Nephron (organoid): ENCODE measurements at regions not wholly inside any gene's neighbourhood (a gene's known extent, or its start where the extent isn't known, plus 50 kb on each side); places are given as distances from the start of the nearest gene placed in this dataset.

Experiments
- H3K27ac Mint-ChIP-seq, 3 experiments: 2 replicates each; pipeline ENCODE4 v1.8.0; 2020; ENCODE audit warnings: mixed read lengths in 3 of 3, mild to moderate bottlenecking in 2 of 3, moderate library complexity in 1 of 3
- H3K27me3 Mint-ChIP-seq: 2 replicates; pipeline ENCODE4 v1.8.0; 2021; ENCODE audit warnings: low read depth, mild to moderate bottlenecking, moderate library complexity, mixed read lengths
- H3K36me3 Mint-ChIP-seq: 2 replicates; pipeline ENCODE4 v1.8.0; 2020; ENCODE audit warnings: low read depth, mixed read lengths
- H3K4me1 Mint-ChIP-seq: 2 replicates; pipeline ENCODE4 v1.8.0; 2020; ENCODE audit warnings: mixed read lengths
- H3K4me3 Mint-ChIP-seq, 3 experiments: 2 replicates each; pipeline ENCODE4 v1.8.0; 2020; ENCODE audit warnings: mild to moderate bottlenecking in 3 of 3, mixed read lengths in 3 of 3, moderate library complexity in 2 of 3
- H3K9me3 Mint-ChIP-seq: 2 replicates; pipeline ENCODE4 v1.8.0; 2020; ENCODE audit warnings: mixed read lengths
- TF ChIP-seq, protein P1 (sequence below), 3 experiments: fragments of 200-600 bp; sonication (generic); IDR thresholded peaks; one replicate each; pipeline ENCODE4 v1.5.0; 2021; ENCODE audit warnings: antibody characterized with exemption in 3 of 3; ENCODE audit not compliant: unreplicated experiment in 3 of 3

DNA sequence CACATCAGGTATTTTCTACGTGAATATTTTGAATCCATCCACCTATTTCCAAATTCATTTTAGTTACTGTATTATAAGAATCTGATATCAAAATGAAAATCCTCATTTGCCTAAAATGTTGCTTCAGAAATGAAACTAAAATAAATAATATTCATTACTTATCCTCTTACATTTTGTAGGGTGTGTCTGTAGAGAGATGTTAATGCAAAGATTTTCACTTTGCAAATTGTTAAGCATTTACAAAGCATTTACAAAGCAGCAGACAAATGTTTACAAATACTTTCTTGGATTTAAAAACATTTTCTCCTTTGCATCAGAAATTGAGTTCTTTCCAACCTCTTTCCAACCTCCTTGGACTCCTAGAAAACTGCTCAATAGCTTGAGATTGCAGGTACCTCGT lies 360.0 kb upstream of the DCN start:
- TF ChIP-seq, protein P1, sequence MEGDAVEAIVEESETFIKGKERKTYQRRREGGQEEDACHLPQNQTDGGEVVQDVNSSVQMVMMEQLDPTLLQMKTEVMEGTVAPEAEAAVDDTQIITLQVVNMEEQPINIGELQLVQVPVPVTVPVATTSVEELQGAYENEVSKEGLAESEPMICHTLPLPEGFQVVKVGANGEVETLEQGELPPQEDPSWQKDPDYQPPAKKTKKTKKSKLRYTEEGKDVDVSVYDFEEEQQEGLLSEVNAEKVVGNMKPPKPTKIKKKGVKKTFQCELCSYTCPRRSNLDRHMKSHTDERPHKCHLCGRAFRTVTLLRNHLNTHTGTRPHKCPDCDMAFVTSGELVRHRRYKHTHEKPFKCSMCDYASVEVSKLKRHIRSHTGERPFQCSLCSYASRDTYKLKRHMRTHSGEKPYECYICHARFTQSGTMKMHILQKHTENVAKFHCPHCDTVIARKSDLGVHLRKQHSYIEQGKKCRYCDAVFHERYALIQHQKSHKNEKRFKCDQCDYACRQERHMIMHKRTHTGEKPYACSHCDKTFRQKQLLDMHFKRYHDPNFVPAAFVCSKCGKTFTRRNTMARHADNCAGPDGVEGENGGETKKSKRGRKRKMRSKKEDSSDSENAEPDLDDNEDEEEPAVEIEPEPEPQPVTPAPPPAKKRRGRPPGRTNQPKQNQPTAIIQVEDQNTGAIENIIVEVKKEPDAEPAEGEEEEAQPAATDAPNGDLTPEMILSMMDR (IDR thresholded peaks at IDR 0.05; ENCODE audit: unreplicated experiment in 3 of 3) = no peak
- Mint-ChIP-seq H3K4me1 (no peaks in the 10 kb centered on the region), H3K4me3 (no peak overlapping the region), H3K27me3 (no peaks in the 10 kb centered on the region), H3K27ac (no peak overlapping the region), H3K9me3 (peaks cover 18% of the 10 kb centered on the region), H3K36me3 (no peaks in the 10 kb centered on the region)

DNA sequence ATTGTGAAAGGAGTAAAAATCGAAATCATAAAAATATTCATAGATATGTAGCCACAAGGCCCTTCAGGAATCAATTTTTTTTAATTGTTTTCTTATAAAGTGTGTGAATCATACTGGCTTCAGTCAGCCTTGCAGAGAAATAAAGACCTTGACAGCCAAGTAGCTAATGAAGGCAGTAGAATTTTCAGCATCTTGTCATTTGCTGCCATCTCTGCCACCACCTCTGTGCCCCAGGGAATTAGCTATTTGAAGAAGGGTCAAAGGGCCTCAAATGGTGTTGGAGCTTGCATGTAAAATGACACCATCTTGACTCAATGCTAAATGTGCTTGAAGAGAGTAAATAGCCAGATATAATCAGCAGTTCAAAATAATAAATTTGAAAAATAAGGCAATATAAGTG lies 359.4 kb upstream of the DCN start:
- no peaks in the 10 kb centered on the region for H3K36me3 Mint-ChIP-seq
- no peaks in the 10 kb centered on the region for H3K4me1 Mint-ChIP-seq
- TF ChIP-seq, protein P1 (IDR thresholded peaks at IDR 0.05; ENCODE audit: unreplicated experiment in 3 of 3) = no peak
- no peak overlapping the region for H3K4me3 Mint-ChIP-seq
- peaks cover 15% of the 10 kb centered on the region for H3K9me3 Mint-ChIP-seq
- no peak overlapping the region for H3K27ac Mint-ChIP-seq
- no peaks in the 10 kb centered on the region for H3K27me3 Mint-ChIP-seq

DNA sequence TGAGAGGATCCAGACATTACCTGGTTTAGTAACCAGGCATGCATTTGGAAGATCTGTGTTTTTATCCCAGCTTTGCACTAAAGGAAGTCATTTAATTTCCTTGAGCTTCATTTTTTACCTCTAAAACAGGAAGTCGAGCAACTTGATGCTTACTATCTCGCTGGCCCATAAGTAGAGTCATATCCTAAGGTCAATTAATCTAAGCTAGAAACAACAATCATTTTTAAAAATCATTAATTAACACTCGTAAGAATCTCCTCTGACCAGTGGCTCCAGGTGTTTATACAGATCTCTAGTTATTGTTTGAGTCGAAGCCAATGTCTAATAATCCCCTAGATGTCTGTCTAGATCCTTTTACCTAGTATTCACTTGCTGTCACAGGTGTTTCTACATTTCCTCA lies 355.8 kb upstream of the DCN start:
- Mint-ChIP-seq H3K9me3 (peaks cover 17% of the 10 kb centered on the region), H3K27ac (no peak overlapping the region), H3K36me3 (no peaks in the 10 kb centered on the region), H3K27me3 (no peaks in the 10 kb centered on the region), H3K4me3 (no peak overlapping the region), H3K4me1 (no peaks in the 10 kb centered on the region)
- TF ChIP-seq, protein P1 (IDR thresholded peaks at IDR 0.05; ENCODE audit: unreplicated experiment in 3 of 3) = no peak

DNA sequence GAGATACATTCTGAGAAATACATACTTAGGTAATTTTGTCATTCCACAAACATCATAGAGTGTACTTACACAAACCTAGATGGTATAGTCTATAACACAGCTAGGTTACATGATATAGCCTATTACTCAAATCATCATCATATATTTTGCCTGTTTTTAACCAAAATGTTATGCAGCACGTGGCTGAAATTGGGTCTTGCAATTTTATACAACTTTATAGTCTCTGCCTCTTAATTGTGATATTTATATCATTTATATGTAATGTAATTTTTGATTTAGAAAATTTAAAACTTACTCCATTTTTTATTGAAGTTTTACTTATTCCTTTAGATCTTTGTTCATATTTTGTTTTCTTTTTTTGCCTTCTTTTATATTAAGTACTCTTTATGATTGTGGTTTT lies 350.7 kb upstream of the DCN start:
- no peaks in the 10 kb centered on the region for H3K36me3 Mint-ChIP-seq
- no peaks in the 10 kb centered on the region for H3K4me1 Mint-ChIP-seq
- peaks cover 13% of the 10 kb centered on the region for H3K9me3 Mint-ChIP-seq
- H3K4me3 Mint-ChIP-seq = no peak overlapping the region
- no peak overlapping the region for H3K27ac Mint-ChIP-seq
- TF ChIP-seq, protein P1 (IDR thresholded peaks at IDR 0.05; ENCODE audit: unreplicated experiment in 3 of 3) = no peak
- no peaks in the 10 kb centered on the region for H3K27me3 Mint-ChIP-seq

DNA sequence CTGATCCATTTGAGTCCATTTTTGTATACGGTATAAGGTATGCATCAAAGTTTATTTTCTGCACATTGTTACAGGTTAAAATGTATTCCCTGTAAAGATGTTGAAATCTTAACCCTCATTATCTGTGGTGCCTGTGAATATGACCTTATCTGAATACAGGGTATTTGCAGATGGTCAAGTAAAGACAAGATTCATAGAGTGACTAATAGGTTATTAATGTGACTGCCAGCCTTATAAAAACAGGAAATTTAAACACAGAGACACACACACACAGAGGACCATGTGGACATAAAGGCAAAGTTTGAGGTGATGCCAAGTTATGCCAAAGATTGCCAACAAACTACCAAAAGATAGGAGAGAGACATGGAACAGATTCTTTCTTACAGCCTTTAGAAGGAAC lies 347.2 kb upstream of the DCN start:
- Mint-ChIP-seq H3K4me1 (no peaks in the 10 kb centered on the region), H3K36me3 (no peaks in the 10 kb centered on the region), H3K27ac (no peak overlapping the region), H3K27me3 (no peaks in the 10 kb centered on the region), H3K4me3 (no peak overlapping the region), H3K9me3 (peaks cover 7% of the 10 kb centered on the region)
- TF ChIP-seq, protein P1 (IDR thresholded peaks at IDR 0.05; ENCODE audit: unreplicated experiment in 3 of 3) = no peak

DNA sequence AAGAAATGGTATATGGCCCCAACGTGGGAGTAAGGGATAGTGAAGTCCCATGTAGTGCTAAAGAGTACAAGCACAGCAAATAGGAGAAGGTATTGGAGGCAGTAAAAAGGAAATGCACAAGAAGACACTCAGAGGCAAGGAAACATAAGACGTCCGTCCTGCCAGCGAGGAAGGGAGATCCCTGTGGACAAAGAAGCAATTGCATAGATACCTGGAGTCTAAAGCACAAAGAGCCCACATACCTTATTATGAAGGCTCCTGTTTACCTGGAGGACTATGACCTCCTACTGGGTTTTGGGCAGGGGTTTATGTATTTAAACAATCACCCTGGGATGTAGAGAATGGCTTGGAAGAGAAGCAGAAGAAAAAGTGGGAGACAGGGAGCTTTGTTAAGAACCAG lies 341.2 kb upstream of the DCN start:
- Mint-ChIP-seq H3K4me1 (no peaks in the 10 kb centered on the region), H3K27ac (no peak overlapping the region), H3K27me3 (no peaks in the 10 kb centered on the region), H3K4me3 (no peak overlapping the region), H3K36me3 (no peaks in the 10 kb centered on the region), H3K9me3 (peaks cover 6% of the 10 kb centered on the region)
- TF ChIP-seq, protein P1 (IDR thresholded peaks at IDR 0.05; ENCODE audit: unreplicated experiment in 3 of 3) = no peak
